ENCODE measurements at regions not wholly inside any gene's neighbourhood (a gene's known extent, or its start where the extent isn't known, plus 50 kb on each side); places are given as distances from the start of the nearest gene placed in this dataset.
A peak's percentile ranks its signal among the peaks of the same experiment; 100 is the strongest.
"Not testable (repeated sequence)": the region's sequence is repeated elsewhere in the genome, so short reads cannot be mapped to it uniquely, and the experiment has no call there.

GRCh38 chr12:131267576-131267975 is 313.9 kb downstream of the ADGRD1 start:
- peak overlapping the region; percentile 67 for H3K27ac ChIP-seq (ENCODE audit: low read length)
- H3K27me3 ChIP-seq (ENCODE audit: control insufficient read depth in 1 of 2, insufficient read depth in 2 of 2, low read length in 2 of 2), result no peaks in the 10 kb centered on the region
- H3K4me1 ChIP-seq (ENCODE audit: control insufficient read depth, insufficient read depth, low read length), result peaks cover 13% of the 10 kb centered on the region
- no peaks in the 10 kb centered on the region for H3K9me3 ChIP-seq (ENCODE audit: control insufficient read depth in 2 of 2, low read length in 2 of 2)
- H3K4me3 ChIP-seq (ENCODE audit: low read length in 2 of 2), result peak overlapping the region in 1 of 2 donors; percentile 8
- peak overlapping the region; percentile 14 to 29 for H3K9ac ChIP-seq (ENCODE audit: low read length in 2 of 2)
- H3K36me3 ChIP-seq (ENCODE audit: control insufficient read depth in 2 of 2, insufficient read depth in 2 of 2, low read length in 2 of 2), result no peaks in the 10 kb centered on the region

GRCh38 chr12:131268123-131268522 is 314.4 kb downstream of the ADGRD1 start:
- peaks cover 13% of the 10 kb centered on the region for H3K4me1 ChIP-seq (ENCODE audit: control insufficient read depth, insufficient read depth, low read length)
- H3K4me3 ChIP-seq (ENCODE audit: low read length in 2 of 2), result peak overlapping the region in 1 of 2 donors; percentile 8
- not testable (repeated sequence) for H3K36me3 ChIP-seq (ENCODE audit: control insufficient read depth in 2 of 2, insufficient read depth in 2 of 2, low read length in 2 of 2); H3K9me3 ChIP-seq (ENCODE audit: control insufficient read depth in 2 of 2, low read length in 2 of 2); H3K27me3 ChIP-seq (ENCODE audit: control insufficient read depth in 1 of 2, insufficient read depth in 2 of 2, low read length in 2 of 2)
- peak overlapping the region; percentile 67 for H3K27ac ChIP-seq (ENCODE audit: low read length)
- H3K9ac ChIP-seq (ENCODE audit: low read length in 2 of 2), result peak overlapping the region in 1 of 2 donors; percentile 31

- H3K9me3 ChIP-seq (ENCODE audit: control insufficient read depth in 2 of 2, low read length in 2 of 2); H3K27me3 ChIP-seq (ENCODE audit: control insufficient read depth in 1 of 2, insufficient read depth in 2 of 2, low read length in 2 of 2); H3K36me3 ChIP-seq (ENCODE audit: control insufficient read depth in 2 of 2, insufficient read depth in 2 of 2, low read length in 2 of 2); H3K4me3 ChIP-seq (ENCODE audit: low read length in 2 of 2): not testable (repeated sequence)
- H3K9ac ChIP-seq (ENCODE audit: low read length in 2 of 2), result peak overlapping the region in 1 of 2 donors; percentile 31
- H3K27ac ChIP-seq (ENCODE audit: low read length), result peak overlapping the region; percentile 53
- peaks cover 13% of the 10 kb centered on the region for H3K4me1 ChIP-seq (ENCODE audit: control insufficient read depth, insufficient read depth, low read length)
These were observed 314.9 kb downstream of the ADGRD1 start for GRCh38 chr12:131268571-131268970.

- H3K36me3 ChIP-seq (ENCODE audit: control insufficient read depth in 2 of 2, insufficient read depth in 2 of 2, low read length in 2 of 2), result no peaks in the 10 kb centered on the region
- H3K9me3 ChIP-seq (ENCODE audit: control insufficient read depth in 2 of 2, low read length in 2 of 2), result no peaks in the 10 kb centered on the region
- H3K27ac ChIP-seq (ENCODE audit: low read length), result no peak overlapping the region
- no peaks in the 10 kb centered on the region for H3K27me3 ChIP-seq (ENCODE audit: control insufficient read depth in 1 of 2, insufficient read depth in 2 of 2, low read length in 2 of 2)
- no peak overlapping the region for H3K4me3 ChIP-seq (ENCODE audit: low read length in 2 of 2)
- H3K4me1 ChIP-seq (ENCODE audit: control insufficient read depth, insufficient read depth, low read length), result peaks cover 11% of the 10 kb centered on the region
- no peak overlapping the region for H3K9ac ChIP-seq (ENCODE audit: low read length in 2 of 2)
These were observed 315.8 kb downstream of the ADGRD1 start for GRCh38 chr12:131269551-131269950.

- peaks cover 10% of the 10 kb centered on the region for H3K4me1 ChIP-seq (ENCODE audit: control insufficient read depth, insufficient read depth, low read length)
- not testable (repeated sequence) for H3K27ac ChIP-seq (ENCODE audit: low read length); H3K9ac ChIP-seq (ENCODE audit: low read length in 2 of 2); H3K9me3 ChIP-seq (ENCODE audit: control insufficient read depth in 2 of 2, low read length in 2 of 2); H3K4me3 ChIP-seq (ENCODE audit: low read length in 2 of 2); H3K27me3 ChIP-seq (ENCODE audit: control insufficient read depth in 1 of 2, insufficient read depth in 2 of 2, low read length in 2 of 2); H3K36me3 ChIP-seq (ENCODE audit: control insufficient read depth in 2 of 2, insufficient read depth in 2 of 2, low read length in 2 of 2)
These were observed 316.3 kb downstream of the ADGRD1 start for GRCh38 chr12:131269977-131270376.

- Histone ChIP-seq H3K4me3 (ENCODE audit: low read length in 2 of 2) (no peak overlapping the region), H3K9ac (ENCODE audit: low read length in 2 of 2) (no peak overlapping the region), H3K4me1 (ENCODE audit: control insufficient read depth, insufficient read depth, low read length) (peaks cover 10% of the 10 kb centered on the region), H3K27ac (ENCODE audit: low read length) (no peak overlapping the region), H3K36me3 (ENCODE audit: control insufficient read depth in 2 of 2, insufficient read depth in 2 of 2, low read length in 2 of 2) (no peaks in the 10 kb centered on the region), H3K27me3 (ENCODE audit: control insufficient read depth in 1 of 2, insufficient read depth in 2 of 2, low read length in 2 of 2) (no peaks in the 10 kb centered on the region), H3K9me3 (ENCODE audit: control insufficient read depth in 2 of 2, low read length in 2 of 2) (no peaks in the 10 kb centered on the region)
These were observed 318.0 kb downstream of the ADGRD1 start for GRCh38 chr12:131271724-131272123.

- H3K36me3 ChIP-seq (ENCODE audit: control insufficient read depth in 2 of 2, insufficient read depth in 2 of 2, low read length in 2 of 2); H3K9me3 ChIP-seq (ENCODE audit: control insufficient read depth in 2 of 2, low read length in 2 of 2); H3K27ac ChIP-seq (ENCODE audit: low read length): not testable (repeated sequence)
These were observed 318.6 kb downstream of the ADGRD1 start for GRCh38 chr12:131272283-131272814.

GRCh38 chr12:131273291-131273845 is 319.7 kb downstream of the ADGRD1 start:
- H3K9ac ChIP-seq (ENCODE audit: low read length in 2 of 2), result no peak overlapping the region
- no peaks in the 10 kb centered on the region for H3K9me3 ChIP-seq (ENCODE audit: control insufficient read depth in 2 of 2, low read length in 2 of 2)
- no peaks in the 10 kb centered on the region for H3K36me3 ChIP-seq (ENCODE audit: control insufficient read depth in 2 of 2, insufficient read depth in 2 of 2, low read length in 2 of 2)
- H3K27ac ChIP-seq (ENCODE audit: low read length), result no peak overlapping the region
- no peaks in the 10 kb centered on the region for H3K27me3 ChIP-seq (ENCODE audit: control insufficient read depth in 1 of 2, insufficient read depth in 2 of 2, low read length in 2 of 2)
- H3K4me1 ChIP-seq (ENCODE audit: control insufficient read depth, insufficient read depth, low read length), result peaks cover 4% of the 10 kb centered on the region
- no peak overlapping the region for H3K4me3 ChIP-seq (ENCODE audit: low read length in 2 of 2)

More at GRCh38 chr12:131272283-131272814, 318.6 kb downstream of the ADGRD1 start:
- H3K27me3 ChIP-seq (ENCODE audit: control insufficient read depth in 1 of 2, insufficient read depth in 2 of 2, low read length in 2 of 2); H3K4me1 ChIP-seq (ENCODE audit: control insufficient read depth, insufficient read depth, low read length); H3K4me3 ChIP-seq (ENCODE audit: low read length in 2 of 2); H3K9ac ChIP-seq (ENCODE audit: low read length in 2 of 2): not testable (repeated sequence)

GRCh38 chr12:131274061-131274460 is 320.4 kb downstream of the ADGRD1 start:
- peaks cover 0 to 2% of the 10 kb centered on the region in 2 donors for H3K27me3 ChIP-seq (ENCODE audit: control insufficient read depth in 1 of 2, insufficient read depth in 2 of 2, low read length in 2 of 2)
- H3K4me3 ChIP-seq (ENCODE audit: low read length in 2 of 2), result no peak overlapping the region
- no peak overlapping the region for H3K9ac ChIP-seq (ENCODE audit: low read length in 2 of 2)
- H3K4me1 ChIP-seq (ENCODE audit: control insufficient read depth, insufficient read depth, low read length), result no peaks in the 10 kb centered on the region
- H3K9me3 ChIP-seq (ENCODE audit: control insufficient read depth in 2 of 2, low read length in 2 of 2), result no peaks in the 10 kb centered on the region
- no peak overlapping the region for H3K27ac ChIP-seq (ENCODE audit: low read length)
- H3K36me3 ChIP-seq (ENCODE audit: control insufficient read depth in 2 of 2, insufficient read depth in 2 of 2, low read length in 2 of 2), result no peaks in the 10 kb centered on the region

GRCh38 chr12:131274906-131275305 is 321.2 kb downstream of the ADGRD1 start:
- Histone ChIP-seq H3K4me3 (ENCODE audit: low read length in 2 of 2) (no peak overlapping the region), H3K4me1 (ENCODE audit: control insufficient read depth, insufficient read depth, low read length) (no peaks in the 10 kb centered on the region), H3K9me3 (ENCODE audit: control insufficient read depth in 2 of 2, low read length in 2 of 2) (no peaks in the 10 kb centered on the region), H3K36me3 (ENCODE audit: control insufficient read depth in 2 of 2, insufficient read depth in 2 of 2, low read length in 2 of 2) (no peaks in the 10 kb centered on the region), H3K27me3 (ENCODE audit: control insufficient read depth in 1 of 2, insufficient read depth in 2 of 2, low read length in 2 of 2) (peaks cover 0 to 2% of the 10 kb centered on the region in 2 donors), H3K9ac (ENCODE audit: low read length in 2 of 2) (no peak overlapping the region), H3K27ac (ENCODE audit: low read length) (no peak overlapping the region)

- H3K9me3 ChIP-seq (ENCODE audit: control insufficient read depth in 2 of 2, low read length in 2 of 2), result no peaks in the 10 kb centered on the region
- no peak overlapping the region for H3K27ac ChIP-seq (ENCODE audit: low read length)
- H3K36me3 ChIP-seq (ENCODE audit: control insufficient read depth in 2 of 2, insufficient read depth in 2 of 2, low read length in 2 of 2), result no peaks in the 10 kb centered on the region
- H3K27me3 ChIP-seq (ENCODE audit: control insufficient read depth in 1 of 2, insufficient read depth in 2 of 2, low read length in 2 of 2), result peaks cover 0 to 2% of the 10 kb centered on the region in 2 donors
- no peaks in the 10 kb centered on the region for H3K4me1 ChIP-seq (ENCODE audit: control insufficient read depth, insufficient read depth, low read length)
- no peak overlapping the region for H3K4me3 ChIP-seq (ENCODE audit: low read length in 2 of 2)
- no peak overlapping the region for H3K9ac ChIP-seq (ENCODE audit: low read length in 2 of 2)
These were observed 322.1 kb downstream of the ADGRD1 start for GRCh38 chr12:131275824-131276223.

Data from stomach smooth muscle (tissue), 2 donors.